Activated naive CD4-positive, alpha-beta T cell (primary cell): ENCODE measurements at regions not wholly inside any gene's neighbourhood (a gene's known extent, or its start where the extent isn't known, plus 50 kb on each side); places are given as distances from the start of the nearest gene placed in this dataset.
"Not testable (repeated sequence)": the region's sequence is repeated elsewhere in the genome, so short reads cannot be mapped to it uniquely, and the experiment has no call there.

Source experiments
- DNase-seq, 4 experiments: peaks; one replicate each; lab custom pipeline; 2025; lab: John Stamatoyannopoulos, UW

DNA sequence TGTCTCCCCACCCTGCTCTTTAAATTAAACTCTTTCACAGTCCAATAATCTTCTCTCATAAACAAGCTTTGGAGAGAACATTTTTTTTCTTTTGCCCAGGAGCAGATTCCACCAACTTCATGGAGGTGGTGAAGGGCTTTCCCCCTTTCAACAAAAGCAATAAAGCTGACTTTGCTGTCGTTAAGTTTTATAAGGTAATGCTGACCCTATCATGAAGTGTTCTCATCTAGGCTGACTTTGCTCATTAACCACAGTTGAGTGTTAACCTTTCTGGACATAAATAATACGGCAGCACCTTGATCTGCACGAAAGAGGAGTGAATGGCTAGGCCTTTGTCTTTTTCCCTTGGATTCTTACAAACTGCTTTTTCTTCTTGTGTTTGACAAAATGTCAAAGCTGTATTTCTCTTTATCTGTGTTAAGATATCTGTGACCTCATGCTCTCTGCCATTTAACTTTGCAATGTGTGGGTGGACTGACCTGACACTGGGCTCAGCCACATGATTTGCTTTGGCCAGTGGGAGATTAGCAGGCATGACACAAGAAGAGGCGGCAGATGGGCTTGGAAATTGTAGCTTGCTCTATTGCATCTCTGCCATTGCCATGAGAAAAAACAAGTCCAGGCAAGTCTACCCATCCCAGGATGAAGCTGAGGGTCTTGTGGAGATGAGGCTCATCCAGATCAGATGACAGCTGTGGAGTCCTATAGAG is 470.9 kb upstream of the CCDC196 start:
- DNase-seq, result no peak

DNA sequence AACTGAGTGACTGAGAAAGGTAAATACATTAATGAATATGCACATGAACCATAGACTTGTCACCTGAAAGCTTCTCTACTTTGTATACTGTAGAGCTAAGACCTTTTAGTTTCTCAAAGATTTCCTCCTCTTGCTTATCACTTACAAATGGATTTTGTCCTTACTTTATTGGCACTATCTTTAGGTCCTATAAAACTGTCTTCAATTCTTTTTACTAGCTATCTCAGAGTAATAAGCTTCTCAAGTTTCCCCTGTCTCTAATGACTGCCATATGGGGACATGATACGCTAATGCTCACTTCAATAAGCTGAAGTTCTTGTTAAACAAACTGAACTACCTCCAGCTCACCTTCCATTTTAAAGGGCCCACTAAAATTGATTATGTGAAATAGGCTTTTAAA is 468.2 kb upstream of the CCDC196 start:
- DNase-seq, result no peak

DNA sequence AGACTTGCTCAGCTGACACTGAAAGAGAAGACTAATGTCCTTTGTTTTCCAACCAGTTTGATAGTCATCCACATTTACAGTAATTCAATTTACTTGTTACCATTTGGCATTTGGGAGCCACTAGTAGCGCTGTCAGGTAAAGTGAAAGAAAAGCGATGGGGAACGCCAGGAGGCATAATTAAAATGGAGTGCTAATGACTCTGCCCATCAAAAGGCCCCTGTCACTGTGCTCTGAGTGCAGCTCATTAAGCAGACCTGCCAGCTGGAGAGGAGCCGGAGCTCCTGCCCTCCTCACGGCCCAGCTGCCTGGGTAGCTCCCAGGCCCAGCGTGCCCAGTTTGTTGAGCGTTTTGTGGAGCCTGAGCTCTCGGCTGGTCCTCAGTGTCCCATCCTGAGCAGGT is 463.6 kb upstream of the CCDC196 start:
- no peak for DNase-seq

DNA sequence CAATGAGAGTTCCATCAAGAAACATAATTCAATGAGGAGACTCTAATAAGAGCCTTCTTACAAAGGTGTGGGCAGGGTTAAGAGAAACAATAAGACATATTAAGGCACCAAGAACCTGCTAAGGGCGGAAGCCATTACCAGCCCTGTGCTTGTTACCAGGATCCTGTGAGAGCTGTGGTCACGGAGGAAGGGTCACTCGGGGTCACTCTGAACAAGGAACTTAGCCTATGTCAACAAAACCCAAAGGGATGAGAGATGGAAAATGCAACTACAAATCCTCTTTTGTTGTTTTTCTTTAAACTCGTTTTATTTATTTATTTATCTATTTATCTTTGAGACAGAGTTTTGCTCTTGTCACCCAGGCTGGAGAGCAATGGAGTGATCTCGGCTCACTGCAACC is 460.4 kb upstream of the CCDC196 start:
- DNase-seq, result no peak

DNA sequence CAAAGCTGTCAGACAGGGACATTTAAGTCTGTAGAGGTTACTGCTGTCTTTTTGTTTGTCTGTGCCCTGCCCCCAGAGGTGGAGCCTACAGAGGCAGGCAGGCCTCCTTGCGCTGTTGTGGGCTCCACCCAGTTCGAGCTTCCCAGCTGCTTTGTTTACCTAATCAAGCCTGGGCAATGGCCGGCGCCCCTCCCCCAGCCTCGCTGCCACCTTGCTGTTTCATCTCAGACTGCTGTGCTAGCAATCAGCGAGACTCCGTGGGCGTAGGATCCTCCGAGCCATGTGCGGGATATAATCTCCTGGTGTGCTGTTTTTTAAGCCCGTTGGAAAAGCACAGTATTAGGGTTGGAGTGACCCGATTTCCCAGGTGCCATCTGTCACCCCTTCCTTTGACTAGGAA is 454.2 kb upstream of the CCDC196 start:
- DNase-seq, result not testable (repeated sequence)

DNA sequence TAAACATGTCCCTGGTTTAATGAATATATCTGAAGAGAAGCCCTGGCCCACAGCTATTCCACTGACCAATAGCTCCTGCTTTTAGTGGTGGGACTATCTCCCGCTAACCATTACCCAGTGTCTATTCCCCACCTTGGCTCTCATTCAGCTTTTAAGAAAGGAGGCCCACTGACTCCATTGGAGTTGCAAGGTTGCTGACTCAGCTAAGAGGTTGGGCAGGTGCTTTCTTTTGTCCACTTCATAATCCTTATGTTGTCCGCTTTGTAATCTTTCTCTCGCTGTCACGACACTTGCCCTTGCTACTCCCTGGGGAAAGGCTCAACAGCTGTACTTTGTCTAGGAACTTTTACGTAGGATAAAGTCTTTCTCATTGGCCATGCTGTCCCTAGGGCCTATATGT is 453.4 kb upstream of the CCDC196 start:
- DNase-seq, result no peak

DNA sequence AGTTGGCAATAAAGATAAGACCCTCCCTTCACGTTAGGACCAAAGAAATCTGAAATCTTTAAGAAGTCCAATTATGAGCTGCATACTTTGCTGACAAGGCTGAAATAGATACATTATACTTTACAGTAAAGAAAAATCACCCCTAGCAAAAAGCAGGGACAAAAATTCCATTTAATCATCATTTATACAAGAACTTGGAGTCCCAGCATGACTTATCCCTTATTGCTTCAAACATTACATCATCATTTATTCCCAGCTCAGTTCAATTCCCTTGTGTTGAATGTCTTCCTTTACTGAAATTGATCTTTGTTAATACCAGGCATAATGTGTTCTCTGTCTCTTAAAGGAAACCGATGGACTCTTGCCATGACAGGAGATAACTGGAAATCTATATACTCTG is 449.6 kb upstream of the CCDC196 start:
- DNase-seq, result no peak

DNA sequence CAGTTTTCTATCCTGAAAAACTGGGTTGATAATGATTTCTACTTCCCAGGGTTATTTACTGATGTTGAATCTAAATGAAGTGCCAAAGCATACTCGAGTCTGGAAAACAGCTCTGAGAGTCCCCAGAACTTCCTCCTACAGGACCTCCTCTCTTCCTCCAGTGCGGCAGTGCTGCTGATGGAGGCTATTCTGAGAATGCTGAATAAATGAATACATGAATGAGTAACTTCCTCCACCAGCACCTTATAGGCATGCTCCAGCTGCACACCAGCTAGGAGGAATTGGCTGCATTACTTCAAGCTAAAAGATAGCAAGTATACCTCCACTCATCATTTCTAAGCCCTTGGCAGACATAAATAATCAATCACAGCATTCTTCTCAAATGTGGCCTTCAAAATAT is 448.8 kb upstream of the CCDC196 start:
- DNase-seq, result no peak

DNA sequence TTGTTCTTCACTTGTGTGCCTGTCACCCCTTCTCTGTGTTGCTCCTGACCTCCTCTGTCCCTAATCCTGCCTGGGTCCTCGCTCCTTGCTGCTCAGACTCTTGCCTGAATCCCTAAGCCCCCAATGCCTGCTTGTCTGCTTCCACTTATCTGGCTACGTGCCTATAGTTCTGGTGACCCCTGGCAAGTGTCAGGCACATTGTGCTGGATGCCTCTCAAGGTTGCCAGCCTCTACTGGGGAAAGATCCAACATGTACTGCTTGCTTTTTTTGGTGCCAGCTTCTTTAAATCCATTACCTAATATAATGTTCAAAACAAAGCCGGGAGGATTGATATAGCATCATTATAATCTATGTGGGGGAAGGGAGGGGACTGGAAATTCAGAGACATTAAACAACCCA is 448.0 kb upstream of the CCDC196 start:
- no peak for DNase-seq

DNA sequence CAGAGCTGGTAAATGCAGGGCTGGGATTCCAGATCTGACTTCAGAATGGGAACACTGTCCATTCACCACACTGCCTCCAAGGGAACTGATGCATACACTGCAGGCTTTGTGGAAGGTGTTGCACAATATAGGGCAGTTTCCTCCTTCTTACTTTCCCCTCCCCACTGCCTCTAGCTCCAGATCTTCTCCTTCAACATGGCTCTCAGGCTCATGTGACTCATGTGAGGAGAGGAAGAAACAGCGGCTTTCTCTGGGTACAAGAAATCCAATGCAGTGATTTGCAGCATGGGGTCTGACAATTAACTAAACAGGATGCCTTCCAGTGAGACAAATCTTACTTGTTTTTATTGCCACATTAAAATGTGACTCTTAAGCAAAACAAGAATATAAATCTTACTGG is 447.6 kb upstream of the CCDC196 start:
- DNase-seq, result no peak

DNA sequence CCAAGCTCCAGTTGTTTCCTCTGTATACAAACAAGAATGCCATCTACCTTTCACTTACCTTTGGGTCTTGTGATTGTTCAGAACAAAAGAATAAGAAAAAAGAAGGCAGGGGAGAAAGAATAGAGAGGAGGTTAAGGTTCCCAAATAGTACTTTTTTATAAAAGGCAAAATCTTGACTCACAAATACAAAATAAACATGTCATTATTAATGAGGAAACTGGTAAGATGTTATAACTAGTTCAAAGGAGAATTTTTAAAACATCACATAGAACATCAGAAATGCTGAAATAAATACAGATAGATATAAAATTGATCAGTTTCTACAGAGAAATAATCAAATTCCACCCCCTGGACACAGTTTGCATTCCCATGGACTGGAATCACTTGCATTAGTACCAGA is 446.7 kb upstream of the CCDC196 start:
- DNase-seq, result no peak

DNA sequence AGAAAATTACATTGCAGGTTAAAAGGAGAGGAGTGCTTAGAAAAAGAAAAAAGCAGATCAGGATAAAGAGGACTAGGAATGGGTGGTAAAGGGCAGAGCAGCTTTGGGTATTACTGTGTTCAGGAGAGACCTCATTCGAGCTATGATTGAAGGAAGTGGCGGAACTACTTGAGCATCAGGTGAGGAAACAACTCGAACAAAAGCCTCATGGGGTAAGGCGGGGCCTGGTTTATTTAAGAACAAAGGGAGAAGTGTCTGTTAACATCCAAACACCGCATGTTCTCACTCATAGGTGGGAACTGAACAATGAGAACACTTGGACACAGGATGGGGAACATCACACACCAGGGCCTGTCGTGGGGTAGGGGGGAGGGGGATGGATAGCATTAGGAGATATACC is 444.6 kb upstream of the CCDC196 start:
- no peak for DNase-seq

DNA sequence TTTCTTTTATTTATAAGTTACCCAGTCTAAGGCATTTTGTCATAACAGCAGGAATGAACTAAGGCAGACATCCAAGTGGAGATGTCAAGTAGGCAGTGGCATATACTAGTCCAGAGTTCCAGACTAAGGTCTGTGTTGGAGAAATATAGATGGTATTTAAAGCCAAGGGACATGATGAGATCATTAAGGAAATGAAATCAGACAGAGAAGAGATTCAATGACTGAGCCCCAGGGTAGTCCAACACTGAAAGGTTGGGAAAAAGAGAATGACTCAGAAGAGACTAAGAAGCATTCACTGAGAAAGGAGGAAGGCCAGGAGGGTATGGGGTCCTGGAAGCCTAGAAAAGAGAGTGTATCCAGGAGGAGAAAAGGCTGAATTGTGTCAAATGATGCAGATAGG is 442.2 kb upstream of the CCDC196 start:
- DNase-seq, result no peak

DNA sequence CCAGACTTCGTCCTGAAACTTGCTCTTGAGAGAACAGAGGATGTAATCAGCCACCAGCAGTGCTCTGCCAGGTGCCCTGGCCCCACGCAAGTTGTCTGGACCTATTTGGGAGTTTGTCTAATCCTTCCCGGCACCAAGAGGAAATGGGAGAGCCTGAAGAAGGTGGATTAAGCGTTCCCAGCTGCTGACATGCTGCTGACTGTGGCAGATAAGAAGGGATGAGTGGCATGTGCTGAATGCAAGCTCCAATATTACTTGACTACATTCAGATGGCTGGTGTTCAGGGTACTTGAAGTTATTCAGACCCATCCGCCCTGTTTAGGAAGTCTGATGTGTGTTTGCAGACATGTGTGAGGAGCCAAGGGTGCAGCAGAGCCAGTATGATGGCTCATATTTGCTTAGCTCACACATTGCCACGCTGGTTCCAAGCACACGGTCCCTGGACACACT is 440.6 kb upstream of the CCDC196 start:
- DNase-seq, result no peak

DNA sequence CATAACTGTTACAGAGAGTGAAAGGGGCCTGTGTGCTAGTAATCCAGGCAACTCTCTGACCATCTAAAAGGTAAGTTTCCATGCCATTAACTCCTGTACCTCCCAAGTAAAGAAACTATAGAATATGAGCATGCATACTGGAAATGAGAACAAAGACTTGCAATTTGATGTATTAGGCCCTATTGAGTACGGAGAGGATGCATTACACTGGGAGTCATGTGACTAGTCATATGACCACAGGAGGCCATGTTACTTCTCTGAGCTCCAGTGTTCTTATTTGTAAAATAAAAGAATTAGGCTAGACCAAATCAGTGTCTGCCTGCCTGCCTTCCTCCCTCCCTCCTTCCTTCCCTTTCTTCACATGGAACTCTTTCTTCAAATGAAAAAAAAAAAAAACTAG is 440.1 kb upstream of the CCDC196 start:
- no peak for DNase-seq

DNA sequence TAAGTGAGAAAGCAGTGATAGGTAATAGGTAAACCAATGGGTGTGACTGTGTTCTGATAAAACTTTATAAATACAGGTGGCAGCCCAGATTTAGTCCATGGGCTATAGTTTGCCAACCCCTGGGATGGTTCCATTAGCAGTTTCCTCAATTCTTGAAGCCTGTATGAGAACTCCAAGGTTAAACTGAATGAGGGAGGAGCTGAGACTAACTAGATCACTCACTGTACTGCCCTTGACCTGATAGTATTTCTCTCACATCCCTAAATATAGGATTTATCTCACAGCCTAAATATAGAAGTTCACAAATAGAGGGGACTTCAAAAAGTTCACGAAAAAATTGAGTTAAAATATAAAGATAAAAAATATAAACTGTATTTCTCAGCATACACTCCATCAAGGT is 439.6 kb upstream of the CCDC196 start:
- DNase-seq, result no peak

DNA sequence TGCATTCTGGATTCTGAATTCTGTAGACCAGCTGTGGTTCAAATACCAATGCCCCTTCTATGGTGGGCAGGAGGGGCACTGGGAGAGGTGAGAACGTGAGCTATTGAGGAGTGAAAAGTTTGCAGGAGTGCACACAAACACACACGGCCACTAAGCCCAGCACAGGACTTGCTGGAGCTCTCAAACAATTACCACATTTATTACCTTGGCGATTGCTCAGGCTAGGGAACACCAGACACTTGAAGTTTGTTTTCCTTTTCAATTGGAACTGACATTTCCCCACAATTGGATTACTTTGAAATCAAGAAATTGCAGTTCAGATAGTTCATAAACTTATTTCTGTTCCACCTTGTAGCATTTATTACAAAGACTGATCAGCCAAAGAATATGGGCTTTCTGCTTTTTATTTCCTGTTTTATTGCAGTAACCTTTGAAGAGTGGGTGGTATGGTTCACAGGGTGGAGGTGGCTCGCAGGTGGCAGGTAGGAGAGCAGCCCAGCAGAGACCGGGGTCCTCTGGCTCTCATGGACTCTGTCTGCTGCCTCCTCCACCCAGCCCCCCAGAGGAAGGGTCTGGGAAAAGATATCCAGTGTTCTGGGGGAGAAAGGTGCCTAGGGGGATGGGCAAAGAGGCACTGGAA is 429.8 kb upstream of the CCDC196 start:
- no peak for DNase-seq

DNA sequence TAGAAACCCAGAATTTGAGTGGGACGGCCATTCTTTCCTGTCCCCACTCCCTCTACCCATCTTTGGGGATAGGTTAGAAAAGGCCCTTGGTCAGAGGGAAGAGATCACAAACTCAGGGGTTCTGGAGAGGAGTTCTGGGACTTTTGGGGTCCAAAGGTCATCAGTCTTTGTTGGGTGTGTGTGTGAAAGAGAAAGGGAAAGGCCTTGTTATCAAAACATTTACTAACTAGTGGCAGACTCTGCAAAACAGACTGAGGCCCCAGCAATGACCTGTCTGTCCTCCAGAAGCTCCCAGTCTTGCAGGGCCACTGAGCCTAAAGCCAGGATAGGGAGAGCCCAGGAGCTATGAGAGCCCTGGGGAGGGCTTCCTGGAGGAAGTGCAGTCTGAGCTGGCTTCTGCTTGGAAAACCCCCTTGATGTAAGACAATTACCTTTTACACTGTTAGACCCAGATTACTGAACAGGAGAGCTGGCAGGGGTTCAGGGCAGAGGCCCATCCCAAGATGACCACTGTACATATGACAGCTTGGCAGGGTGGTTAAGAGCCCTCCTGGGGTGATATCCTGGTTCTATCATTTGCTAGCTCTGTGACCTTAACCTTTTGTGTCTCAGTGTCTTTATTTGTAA is 429.1 kb upstream of the CCDC196 start:
- DNase-seq, result no peak

DNA sequence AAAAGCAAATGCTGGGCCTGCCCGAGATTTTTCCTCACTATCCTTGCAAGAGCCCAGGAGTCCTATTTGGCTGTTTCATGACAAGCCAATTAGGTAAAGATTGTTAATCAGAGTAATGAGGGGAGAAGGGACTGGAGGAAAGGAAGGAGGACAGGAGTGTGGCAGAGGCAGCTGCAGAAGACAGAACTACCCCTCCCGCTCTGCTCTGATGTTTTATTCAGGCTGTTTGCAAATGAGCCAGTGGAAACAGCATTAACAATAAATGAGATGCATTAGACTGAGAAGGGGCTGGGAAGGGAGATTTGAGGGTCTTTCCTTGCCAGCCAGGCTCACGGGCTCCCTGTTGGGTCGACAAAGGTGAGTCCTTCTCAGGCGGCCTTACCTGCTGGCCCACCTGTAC is 421.0 kb upstream of the CCDC196 start:
- DNase-seq, result no peak

DNA sequence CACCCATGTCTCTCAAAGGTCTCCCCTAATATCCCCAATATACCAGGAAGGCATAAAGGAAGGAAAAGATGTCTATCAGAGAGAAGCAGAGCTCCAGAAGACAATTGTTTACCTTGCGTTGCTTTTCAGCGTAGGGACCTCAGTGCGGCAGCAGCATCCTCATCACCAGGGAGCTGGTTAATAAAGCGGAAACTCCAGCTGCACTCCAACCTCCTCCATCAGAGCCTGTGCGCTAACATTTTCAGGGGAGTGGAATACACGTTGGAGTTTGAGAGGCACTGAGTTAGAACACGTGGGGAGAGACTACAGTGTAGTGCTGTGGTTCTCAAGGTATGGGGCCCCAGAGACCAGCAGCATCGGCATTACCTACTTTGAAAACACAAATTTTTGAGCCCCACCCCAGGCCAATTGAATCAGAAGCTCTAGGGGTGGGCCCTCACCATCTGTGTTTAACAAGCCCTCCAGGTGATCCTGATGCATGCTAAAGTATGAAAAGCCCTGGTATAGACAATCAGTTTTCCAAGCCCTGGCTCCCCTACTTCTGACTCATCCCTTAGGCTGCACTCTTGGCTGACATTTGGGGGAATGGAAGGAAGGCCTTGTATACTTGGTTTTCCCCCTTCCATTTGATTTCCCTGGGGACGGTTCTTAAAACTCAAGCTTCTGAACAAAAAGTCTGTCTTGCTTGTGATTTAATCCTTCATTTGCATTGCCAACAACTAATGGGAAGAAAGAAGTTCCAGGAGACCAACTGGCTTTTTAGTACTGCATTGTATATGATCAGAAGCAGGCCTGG is 419.0 kb upstream of the CCDC196 start:
- no peak for DNase-seq

DNA sequence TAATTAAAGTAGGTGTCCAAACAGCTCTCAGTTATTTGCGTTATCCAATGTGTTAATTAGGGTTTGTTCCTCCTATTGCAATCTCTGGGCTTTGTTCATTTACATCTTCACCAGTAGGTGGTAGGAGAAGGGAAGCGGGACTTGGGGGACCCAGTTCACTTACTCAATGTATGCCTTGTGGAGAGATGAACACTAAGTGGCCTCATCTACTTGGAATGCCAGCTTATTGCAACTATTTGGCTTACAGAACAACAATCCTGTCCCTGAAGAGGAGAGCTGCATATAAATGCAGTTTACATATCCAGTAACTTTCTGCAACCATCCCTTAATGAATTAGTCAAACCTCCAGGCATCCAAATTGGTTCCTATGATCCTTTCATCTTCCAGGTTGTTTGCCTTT is 417.1 kb upstream of the CCDC196 start:
- no peak for DNase-seq

DNA sequence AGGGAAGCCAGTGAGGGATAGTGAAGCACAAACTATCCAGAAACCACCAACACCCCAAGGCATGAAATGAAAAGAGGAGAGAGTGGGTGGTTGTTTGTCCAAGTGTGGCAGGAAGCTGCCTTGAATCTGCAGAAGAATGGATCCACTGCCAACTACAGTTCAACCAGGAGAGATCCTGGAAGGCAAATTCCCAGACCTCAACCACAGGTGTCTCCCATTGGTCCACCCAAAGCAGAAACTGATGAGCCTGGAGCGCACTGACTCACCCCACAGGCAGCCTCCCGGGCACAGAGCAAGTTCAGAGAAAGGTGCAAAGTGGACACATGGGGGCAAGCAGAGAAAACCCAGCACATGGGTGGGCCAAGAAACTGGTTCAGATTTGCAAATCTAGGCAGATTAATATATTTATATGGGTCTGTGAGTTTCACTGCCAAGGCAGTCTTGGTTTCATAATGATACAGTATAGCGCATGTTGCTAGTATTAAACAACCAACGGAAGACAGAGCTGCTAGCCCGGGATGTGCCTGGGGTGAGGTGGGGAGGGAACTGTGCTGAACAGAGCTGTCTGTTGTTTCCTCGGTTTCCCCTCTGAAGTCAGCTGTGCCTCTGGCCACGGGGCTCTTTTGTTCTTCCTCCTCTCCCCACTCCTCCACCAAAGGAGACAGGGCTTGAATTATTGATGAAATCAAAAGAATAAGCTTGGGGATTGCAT is 416.2 kb upstream of the CCDC196 start:
- DNase-seq, result no peak
